ENCODE measurements at regions not wholly inside any gene's neighbourhood (a gene's known extent, or its start where the extent isn't known, plus 50 kb on each side); places are given as distances from the start of the nearest gene placed in this dataset.

GRCh38 chr15:59896663-59897074, 107.4 kb upstream of the FOXB1 start:
- H3K79me2 ChIP-seq (ENCODE audit: insufficient read depth, low read length), result no peaks in the 10 kb centered on the region
- intact Hi-C loops (cut with micrococcal nuclease; ENCODE audit: unreplicated experiment) (no loop called here), in situ Hi-C loops (cut with HindIII; ENCODE audit: extremely low pct_ligation_motif_present, low pct_unique_long_range_greater_than_20kb) (no loop called here)
- H3K36me3 ChIP-seq (replicated peaks in 1 of 2; ENCODE audit: control insufficient read depth in 1 of 2, insufficient read depth in 2 of 2, low read length in 2 of 2), result no peaks in the 10 kb centered on the region
- DNase-seq (ENCODE audit: low spot score), result no peak
- H3K9me3 ChIP-seq (ENCODE audit: low read length), result no peaks in the 10 kb centered on the region
- no peak overlapping the region for H3K27ac ChIP-seq (ENCODE audit: extremely low read length, insufficient read depth, low read length)
- POLR2A ChIA-PET, result no interaction called here
- no TSS peak for BruUV-seq (replicated peaks)
- H3K4me1 ChIP-seq (ENCODE audit: insufficient read depth, low read length), result no peaks in the 10 kb centered on the region
- TF ChIP-seq ZNF589 (CRISPR knock-in tag; conservative IDR thresholded peaks at IDR 0.05), result no peak
- TF ChIP-seq ZNF550 (CRISPR knock-in tag; IDR thresholded peaks at IDR 0.05; ENCODE audit: borderline replicate concordance), result no peak
- TF ChIP-seq ZNF275 (CRISPR knock-in tag; IDR thresholded peaks at IDR 0.05; ENCODE audit: borderline replicate concordance), result no peak
- TF ChIP-seq RBFOX2 (IDR thresholded peaks at IDR 0.05; ENCODE audit: low read depth, low read length), result no peak
- no peak for TF ChIP-seq SATB2 (CRISPR knock-in tag; IDR thresholded peaks at IDR 0.05)
- TF ChIP-seq FUBP1 (CRISPR knock-in tag; IDR thresholded peaks at IDR 0.05; ENCODE audit: borderline replicate concordance), result no peak
- H3K4me3 ChIP-seq (replicated peaks in 1 of 3; ENCODE audit: insufficient read depth in 1 of 3, low read depth in 2 of 3, low read length in 3 of 3), result no peak overlapping the region
- no peak for FAIRE-seq
- ATAC-seq, result no peak
- WGBS (ENCODE audit: low lambda C conversion rate), result 1% methylated on average over 5 of the region's 5 CpGs
- no peak overlapping the region for H2AFZ ChIP-seq (ENCODE audit: low read length)
- H3K9ac ChIP-seq (ENCODE audit: insufficient read depth, low read depth, low read length), result no peak overlapping the region
- CTCF ChIA-PET (ENCODE audit: low intra/inter-chr PET ratio, low total read pairs), result no interaction called here
- H3K27me3 ChIP-seq (ENCODE audit: control insufficient read depth in 1 of 2, insufficient read depth in 2 of 2, low read length in 2 of 2), result no peaks in the 10 kb centered on the region
- no peaks in the 10 kb centered on the region for H4K20me1 ChIP-seq (ENCODE audit: insufficient read depth, low read length)
- no peak overlapping the region for H3K4me2 ChIP-seq (ENCODE audit: low read depth, low read length)
